ENCODE measurements at regions not wholly inside any gene's neighbourhood (a gene's known extent, or its start where the extent isn't known, plus 50 kb on each side); places are given as distances from the start of the nearest gene placed in this dataset.

DNA sequence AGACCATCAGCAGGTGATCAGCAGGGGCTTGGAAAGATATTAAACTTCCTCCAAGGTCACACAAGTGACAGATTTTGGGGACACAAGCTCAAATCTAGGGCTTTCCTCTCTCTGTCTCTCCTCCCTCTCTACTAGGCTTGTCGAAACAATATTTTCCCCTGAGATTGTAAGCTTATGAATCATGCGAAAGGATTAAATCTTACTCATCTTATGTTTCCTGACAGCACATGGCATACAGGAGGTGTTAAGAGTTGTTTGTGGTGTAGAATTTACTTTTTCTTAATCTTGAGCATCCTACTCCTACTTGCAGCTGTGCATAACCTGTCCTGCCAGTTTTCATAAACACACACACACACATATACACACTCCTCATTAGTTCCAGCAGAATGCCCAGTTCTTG is 186.3 kb downstream of the MARCHF11 start:
- TF ChIP-seq, protein P1, sequence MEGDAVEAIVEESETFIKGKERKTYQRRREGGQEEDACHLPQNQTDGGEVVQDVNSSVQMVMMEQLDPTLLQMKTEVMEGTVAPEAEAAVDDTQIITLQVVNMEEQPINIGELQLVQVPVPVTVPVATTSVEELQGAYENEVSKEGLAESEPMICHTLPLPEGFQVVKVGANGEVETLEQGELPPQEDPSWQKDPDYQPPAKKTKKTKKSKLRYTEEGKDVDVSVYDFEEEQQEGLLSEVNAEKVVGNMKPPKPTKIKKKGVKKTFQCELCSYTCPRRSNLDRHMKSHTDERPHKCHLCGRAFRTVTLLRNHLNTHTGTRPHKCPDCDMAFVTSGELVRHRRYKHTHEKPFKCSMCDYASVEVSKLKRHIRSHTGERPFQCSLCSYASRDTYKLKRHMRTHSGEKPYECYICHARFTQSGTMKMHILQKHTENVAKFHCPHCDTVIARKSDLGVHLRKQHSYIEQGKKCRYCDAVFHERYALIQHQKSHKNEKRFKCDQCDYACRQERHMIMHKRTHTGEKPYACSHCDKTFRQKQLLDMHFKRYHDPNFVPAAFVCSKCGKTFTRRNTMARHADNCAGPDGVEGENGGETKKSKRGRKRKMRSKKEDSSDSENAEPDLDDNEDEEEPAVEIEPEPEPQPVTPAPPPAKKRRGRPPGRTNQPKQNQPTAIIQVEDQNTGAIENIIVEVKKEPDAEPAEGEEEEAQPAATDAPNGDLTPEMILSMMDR (IDR thresholded peaks at IDR 0.05) = no peak
- no peak for TF ChIP-seq POLR2A (IDR thresholded peaks at IDR 0.05)

All from uterus (tissue), 2 donors.